GM12873 (cell line): ENCODE measurements at regions not wholly inside any gene's neighbourhood (a gene's known extent, or its start where the extent isn't known, plus 50 kb on each side); places are given as distances from the start of the nearest gene placed in this dataset.

Experiments used
- TF ChIP-seq, protein P1 (sequence below): IDR thresholded peaks from 2 replicates; pipeline ENCODE4 v1.5.1; 2012; ENCODE audit warnings: low read depth, mild to moderate bottlenecking, moderate library complexity, low read length, control low read depth; ENCODE audit not compliant: insufficient read depth; ENCODE audit errors: missing control alignments

DNA sequence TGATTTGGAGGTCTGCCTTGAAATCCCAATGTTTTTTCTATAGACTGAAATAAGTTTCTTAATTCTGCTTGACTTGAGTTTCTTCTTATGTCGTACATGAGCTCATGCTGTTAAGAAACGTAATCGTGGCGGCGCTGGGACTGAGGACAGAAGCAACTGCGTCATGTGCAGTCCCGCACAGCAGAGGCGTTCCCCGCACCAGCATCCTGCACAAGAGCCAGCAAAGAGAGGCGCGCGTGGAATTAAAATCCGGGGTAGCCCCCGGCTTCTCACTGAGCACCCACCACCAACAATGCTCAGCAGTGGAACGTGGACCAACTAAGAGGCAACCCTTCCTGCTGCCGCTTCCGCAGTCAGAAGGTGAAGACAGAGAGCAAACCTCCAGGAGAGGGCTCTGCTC is 496.2 kb upstream of the ADAMTS16 start:
- TF ChIP-seq, protein P1, sequence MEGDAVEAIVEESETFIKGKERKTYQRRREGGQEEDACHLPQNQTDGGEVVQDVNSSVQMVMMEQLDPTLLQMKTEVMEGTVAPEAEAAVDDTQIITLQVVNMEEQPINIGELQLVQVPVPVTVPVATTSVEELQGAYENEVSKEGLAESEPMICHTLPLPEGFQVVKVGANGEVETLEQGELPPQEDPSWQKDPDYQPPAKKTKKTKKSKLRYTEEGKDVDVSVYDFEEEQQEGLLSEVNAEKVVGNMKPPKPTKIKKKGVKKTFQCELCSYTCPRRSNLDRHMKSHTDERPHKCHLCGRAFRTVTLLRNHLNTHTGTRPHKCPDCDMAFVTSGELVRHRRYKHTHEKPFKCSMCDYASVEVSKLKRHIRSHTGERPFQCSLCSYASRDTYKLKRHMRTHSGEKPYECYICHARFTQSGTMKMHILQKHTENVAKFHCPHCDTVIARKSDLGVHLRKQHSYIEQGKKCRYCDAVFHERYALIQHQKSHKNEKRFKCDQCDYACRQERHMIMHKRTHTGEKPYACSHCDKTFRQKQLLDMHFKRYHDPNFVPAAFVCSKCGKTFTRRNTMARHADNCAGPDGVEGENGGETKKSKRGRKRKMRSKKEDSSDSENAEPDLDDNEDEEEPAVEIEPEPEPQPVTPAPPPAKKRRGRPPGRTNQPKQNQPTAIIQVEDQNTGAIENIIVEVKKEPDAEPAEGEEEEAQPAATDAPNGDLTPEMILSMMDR = no peak

DNA sequence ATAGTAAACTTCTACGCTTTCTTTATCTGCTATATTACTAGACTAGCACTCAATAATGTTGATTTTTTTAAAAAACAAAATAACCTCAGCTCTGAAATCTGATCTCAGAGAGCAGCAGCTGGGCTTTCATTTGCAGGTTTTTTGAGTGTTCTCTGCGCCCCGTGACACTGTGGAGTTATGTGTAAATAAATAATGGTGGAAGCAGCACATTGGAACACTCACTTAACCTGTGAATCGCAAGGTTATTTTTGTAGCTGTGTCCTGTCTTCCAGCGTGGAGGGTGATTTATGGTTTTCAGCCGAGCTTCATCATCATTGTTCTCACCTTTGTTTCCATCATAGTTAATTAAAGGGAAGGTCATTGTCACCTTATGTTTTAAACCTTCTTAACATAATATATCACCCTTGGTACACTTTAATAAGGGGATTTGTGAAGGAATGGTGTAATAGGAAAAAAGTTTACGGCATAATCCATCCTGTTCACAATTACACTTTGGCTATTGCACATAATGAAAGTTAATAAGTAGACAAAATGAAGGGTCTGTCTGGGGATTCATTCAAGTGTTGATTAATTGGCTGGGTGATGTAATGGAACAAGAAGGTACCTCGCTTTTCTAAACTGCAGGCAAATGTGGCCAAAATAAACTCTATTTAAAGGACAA is 493.3 kb upstream of the ADAMTS16 start:
- TF ChIP-seq, protein P1 = no peak

DNA sequence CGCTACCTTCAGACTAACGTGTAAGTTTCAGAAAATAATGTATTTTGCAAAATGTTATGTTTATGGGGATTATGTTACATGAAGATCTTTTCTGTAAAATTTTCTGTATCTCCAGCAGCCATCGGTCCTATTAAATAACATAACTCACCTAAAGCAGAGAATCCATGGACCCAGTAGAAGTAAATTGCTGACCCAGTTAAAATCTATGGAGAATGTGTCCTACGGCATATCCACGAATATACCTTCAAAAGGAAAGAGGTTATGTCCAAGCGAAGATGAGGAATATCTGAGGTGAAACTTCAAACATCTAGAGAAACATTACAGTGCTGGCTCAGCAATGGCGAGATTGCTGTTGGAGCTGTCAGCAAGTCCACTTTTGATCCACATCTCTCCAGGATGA is 492.2 kb upstream of the ADAMTS16 start:
- TF ChIP-seq, protein P1 = no peak

DNA sequence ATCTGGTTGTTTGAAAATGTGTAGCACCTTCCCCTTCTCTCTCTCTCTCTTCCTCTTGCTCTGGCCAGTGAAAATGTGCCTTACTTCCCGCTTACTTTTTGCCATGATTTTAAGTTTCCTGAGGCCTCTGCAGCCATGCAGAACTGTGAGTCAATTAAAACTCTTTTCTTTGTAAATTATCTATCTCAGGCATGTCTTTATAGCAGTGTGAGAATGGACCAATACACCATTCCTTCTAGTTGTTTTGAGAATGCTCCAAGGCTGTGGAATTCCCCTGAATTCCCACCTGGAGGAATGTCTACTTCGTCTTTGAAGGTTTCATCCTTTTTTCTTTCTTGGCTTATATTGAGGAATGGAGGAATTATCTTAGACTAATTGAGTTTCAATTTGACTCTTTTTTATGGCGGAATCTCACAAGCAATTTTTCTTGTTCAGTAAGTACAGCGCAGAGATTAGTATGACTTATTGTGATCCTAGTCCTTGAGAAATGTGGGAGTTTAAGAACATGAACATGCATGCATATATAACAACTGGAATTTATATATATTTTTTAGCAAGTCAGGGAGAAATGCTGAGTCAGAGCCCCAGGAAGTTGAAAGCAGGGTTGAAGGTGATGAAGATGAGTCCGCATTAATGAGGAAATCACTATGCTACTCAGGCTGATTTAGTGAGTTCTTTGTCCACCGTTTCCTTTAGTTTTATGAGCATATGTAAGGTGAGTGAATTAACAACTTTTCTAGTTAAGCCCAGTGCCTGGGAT is 488.1 kb upstream of the ADAMTS16 start:
- TF ChIP-seq, protein P1 = no peak

DNA sequence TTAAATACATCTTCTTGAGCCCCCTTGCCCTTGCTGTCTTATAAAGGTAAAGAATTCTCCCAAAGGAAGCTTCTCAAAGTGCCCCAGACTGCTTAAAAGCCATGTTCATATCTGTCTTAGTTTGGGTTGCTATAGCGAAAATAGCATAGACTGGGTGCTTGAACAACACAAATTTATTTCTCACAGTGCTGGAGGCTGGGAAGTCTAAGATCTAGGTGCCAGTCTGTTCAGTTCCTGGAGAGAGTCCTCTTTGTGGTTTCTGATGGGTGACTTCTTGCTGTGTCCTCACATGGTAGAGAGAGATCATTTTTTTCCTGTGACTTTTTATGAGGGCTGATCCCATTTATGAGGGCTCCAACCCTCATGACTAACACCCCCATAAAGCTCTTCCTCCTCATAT is 486.7 kb upstream of the ADAMTS16 start:
- TF ChIP-seq, protein P1 = no peak

DNA sequence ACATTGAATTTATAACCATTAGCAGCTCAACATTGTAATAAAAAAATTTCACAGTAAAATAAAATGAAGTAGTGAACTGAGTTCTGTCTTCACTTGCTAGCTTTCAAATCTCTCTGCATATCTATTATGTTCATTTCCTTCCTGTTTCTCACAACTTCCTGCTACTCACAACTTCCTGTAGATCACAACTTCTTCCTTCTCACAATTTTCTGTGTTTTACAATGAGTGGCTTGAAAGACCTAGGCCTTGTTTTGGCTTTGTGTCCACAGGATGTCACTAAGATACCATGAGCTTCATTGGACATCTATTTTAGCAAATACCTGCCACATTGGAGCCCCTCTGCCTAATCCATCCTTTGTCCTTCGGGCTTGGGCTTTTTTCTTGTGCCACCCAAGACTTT is 480.3 kb upstream of the ADAMTS16 start:
- TF ChIP-seq, protein P1 = no peak

DNA sequence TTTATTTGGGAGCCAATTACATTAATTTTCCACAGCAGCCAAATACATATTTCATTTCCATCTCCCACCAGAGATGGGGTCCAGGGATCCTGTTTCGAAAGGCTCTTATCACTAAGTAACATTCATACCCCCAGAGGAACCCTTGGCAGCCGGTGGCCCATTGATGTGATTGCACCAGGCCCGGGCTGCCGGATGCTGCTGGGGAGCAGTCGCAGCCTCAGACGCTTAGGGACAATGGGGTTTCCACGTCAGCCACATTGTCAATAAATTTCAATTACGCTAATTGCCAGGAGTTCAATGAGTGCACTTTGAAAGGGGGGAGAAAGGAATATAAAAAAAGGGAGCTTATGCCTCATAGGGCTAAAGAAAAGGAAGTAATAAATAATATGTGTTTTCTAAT is 478.8 kb upstream of the ADAMTS16 start:
- TF ChIP-seq, protein P1 = no peak
